Colon (tissue), 2 donors: ENCODE measurements at regions not wholly inside any gene's neighbourhood (a gene's known extent, or its start where the extent isn't known, plus 50 kb on each side); places are given as distances from the start of the nearest gene placed in this dataset.
"Not testable (repeated sequence)": the region's sequence is repeated elsewhere in the genome, so short reads cannot be mapped to it uniquely, and the experiment has no call there.

Experiments
- FAIRE-seq: peaks from 2 replicates; lab custom pipeline; 2012; peaks lifted over from hg19 to GRCh38; lab: Jason Lieb, UNC
- donor health status: control.
- donor health status: control.

GRCh38 chr2:204144492-204144891, 207.9 kb downstream of the ICOS start:
- no peak for FAIRE-seq

DNA sequence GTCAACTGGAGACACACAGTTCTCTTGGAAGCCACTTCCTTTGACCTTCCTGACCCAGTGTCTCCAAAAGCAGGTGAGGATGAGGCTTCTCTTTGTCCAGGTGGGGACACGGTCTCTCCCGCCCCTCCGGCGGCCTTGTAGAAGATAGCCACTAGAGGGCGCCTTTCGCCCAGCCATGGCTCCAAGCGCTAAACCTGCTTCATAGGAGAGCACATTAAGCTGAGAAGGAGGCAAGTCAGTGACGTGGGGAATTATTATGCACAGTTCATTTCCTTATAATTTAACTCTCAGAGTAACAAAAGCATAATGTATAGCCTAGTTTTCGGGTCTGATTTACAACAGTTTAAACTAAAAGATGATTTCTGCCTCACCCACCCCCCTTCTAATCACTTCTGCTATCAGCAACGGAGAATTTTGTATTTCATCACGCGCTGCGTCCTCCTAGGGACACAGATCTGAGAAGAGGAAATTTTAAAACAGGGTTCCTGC, 208.7 kb downstream of the ICOS start:
- FAIRE-seq: no peak

GRCh38 chr2:204145791-204146190, 209.2 kb downstream of the ICOS start:
- no peak for FAIRE-seq

DNA sequence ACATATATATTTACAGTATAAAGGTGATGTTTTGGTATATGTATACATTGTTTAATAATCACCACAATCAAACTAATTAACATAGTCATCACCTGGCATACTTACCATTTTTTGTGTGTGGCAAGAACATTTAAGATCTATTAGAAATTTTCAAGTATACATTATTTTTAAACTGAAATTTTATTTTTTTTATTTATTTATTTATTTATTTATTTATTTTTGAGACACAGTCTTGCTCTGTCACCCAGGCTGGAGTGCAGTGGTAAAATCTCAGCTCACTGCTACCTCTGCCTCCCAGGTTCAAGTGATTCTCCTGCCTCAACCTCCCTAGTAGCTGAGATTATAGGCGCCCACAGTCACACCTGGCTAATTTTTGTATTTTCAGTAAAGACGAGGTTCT, 210.5 kb downstream of the ICOS start:
- FAIRE-seq: not testable (repeated sequence)

GRCh38 chr2:204150721-204151120, 214.2 kb downstream of the ICOS start:
- FAIRE-seq: no peak

DNA sequence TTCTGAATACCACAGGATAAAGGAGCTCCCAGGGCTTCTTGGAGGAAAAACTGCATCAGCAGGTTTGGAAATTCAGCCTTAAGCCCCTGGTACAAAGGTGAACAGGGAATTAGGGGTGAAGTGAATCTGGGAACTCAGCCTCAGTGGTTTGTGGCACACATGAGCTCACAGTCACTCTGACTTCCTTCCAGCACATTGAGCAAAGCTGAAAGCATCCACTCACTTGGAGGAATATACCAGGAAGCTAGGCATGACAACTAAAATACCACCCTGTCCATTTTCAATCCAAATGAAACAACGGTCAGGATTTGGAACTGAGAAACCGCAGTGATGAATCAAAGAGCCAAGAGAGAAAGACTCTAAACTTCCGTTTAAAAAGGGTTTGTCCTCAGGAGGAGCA, 216.1 kb downstream of the ICOS start:
- FAIRE-seq: no peak

DNA sequence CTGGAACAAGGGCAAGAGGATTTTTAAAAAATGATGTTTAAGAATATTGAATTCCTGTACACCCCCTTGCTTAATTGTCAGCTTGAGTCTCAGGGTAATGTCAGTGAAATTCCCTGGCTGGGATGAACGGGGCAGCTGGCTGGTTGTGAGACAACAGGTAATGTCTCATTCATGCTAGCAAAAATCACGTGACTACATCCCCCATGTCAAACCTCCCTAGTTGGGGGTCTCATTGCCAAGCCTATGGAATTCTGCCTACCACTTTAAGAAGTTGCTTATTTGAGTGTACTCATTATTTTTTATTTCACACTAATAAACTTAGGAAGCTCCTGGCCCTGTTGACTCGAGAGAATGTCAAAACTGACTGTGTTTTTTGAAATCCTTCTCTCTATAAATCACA, 218.3 kb downstream of the ICOS start:
- FAIRE-seq: no peak

- no peak for FAIRE-seq
Measured at GRCh38 chr2:204156456-204156855, 219.9 kb downstream of the ICOS start.

DNA sequence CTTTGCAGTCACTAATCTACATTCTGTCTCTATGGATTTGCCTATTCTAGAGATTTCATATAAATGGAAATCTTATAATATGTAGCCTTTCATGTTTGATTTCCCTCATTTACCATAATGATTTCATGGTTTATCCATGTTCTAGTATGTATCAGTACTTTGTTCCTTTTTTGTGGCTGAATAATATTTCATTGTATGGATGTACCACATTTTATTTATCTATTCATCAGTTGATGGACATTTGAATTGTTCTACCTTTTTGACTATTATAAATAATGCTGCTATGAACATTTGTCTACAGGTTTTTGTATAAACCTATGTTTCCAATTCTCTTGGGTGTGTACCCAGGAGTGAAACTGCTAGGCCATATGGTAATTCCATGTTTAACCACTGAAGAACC, 221.1 kb downstream of the ICOS start:
- no peak for FAIRE-seq

- no peak for FAIRE-seq
Measured at GRCh38 chr2:204159526-204159925, 223.0 kb downstream of the ICOS start.

GRCh38 chr2:204160989-204161388, 224.4 kb downstream of the ICOS start:
- FAIRE-seq: no peak

DNA sequence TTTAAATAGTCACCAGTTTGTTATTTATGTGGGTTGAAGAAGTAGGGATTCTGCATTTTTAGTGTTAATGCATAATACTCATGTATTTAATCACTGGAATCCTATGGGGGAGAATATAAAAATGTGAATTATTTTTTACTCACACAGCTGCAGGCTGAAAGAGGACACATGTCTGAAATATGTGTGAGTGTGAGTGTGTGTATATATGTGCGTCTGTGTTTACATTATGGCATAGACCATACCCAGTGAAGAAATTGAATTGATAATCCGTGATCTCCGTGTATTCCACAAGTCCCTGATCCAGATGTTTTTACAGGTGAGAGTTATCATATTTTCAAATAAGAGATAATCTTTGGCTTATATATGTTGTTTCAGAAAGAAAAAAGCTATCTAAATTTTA, 225.3 kb downstream of the ICOS start:
- no peak for FAIRE-seq

- FAIRE-seq: no peak
Measured at GRCh38 chr2:204166961-204167360, 230.4 kb downstream of the ICOS start.

DNA sequence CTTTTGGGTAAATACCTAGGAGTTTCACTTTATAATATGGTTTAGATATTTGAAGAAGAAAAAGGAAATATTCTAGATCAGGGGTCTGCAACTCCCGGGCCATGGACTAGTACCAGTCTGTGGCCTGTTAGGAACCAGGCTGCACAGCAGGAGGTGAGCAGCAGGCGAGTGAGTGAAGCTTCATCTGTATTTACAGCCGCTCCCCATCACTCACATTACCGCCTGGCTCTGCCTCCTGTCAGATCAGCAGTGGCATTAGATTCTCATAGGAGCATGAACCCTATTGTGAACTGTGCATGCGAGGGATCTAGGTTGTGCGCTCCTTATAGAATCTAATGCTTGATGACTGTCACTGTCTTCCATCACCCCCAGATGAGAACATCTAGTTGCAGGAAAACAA, 231.1 kb downstream of the ICOS start:
- FAIRE-seq: not testable (repeated sequence)

DNA sequence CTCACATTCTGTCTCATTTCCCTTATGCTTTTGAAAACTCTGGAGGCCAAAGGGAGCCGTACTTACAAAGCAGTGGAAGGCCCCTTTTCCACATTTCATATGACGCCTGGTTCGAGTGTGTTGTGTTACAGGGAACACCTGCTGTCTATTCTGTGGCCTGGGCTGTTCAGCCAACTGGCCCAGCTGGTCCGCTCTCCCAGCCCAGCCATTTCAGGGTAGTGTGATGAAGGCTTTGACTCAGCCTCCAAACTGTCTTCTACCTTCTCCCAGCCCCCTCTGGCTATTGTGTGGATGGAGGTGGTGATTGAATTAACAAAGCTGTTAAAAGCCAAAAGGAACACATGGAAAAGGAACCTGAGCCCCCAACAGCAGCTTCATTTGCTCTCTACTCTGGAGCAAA, 233.8 kb downstream of the ICOS start:
- no peak for FAIRE-seq

- FAIRE-seq: no peak
Measured at GRCh38 chr2:204171432-204172144, 235.0 kb downstream of the ICOS start.

- FAIRE-seq: no peak
Measured at GRCh38 chr2:204172145-204172600, 235.6 kb downstream of the ICOS start.

- no peak for FAIRE-seq
Measured at GRCh38 chr2:204174034-204174433, 237.5 kb downstream of the ICOS start.

DNA sequence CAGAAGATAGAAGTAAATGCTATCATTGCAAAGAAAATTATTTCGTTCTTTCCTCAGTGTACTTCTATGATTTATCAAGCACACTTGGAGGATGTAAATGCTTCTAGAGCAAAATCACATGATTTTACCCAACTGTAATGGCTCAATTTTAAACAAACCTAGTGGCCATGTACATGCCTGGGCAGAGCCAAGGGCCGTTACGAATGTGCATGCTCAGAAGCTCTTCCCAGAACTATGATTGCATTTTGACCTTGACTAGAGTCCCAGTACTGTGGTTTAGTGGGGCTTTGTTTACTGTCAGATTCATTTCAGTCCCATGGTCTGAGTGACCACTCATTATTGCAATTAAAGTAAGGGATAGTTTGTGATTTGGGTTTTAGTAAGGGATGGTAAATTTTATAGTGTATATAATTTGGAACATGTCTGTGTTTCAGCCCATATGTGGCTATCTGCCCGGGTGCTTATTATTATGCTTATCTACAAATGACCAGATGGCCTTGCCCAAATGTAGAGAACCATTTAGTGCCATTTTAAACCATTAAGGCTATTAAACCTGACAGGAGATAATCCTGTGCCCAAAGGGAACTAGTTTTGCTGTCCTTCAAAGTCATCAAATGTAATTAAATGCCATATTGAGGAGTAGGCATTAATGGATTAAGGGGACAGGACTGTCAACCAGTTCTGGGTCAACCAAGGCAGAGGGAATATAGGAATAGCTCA, 239.1 kb downstream of the ICOS start:
- no peak for FAIRE-seq

DNA sequence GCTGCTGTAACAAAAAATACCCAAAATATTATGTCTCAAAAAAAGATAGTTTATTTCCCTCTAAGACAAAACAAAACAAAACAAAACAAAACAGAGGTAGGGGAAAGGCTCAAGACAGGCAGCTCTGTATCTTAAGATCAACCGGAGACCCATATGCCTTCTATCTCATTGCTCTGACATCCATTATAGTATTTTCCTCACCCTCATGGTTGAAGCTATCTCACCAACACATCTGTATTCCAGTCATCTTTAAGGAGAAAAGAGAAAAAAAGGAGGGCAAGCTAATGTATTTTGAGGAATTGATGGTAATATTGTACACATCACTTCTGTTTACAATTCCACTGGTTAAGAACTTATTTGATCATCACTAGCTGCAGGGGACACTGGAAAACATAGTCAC, 239.7 kb downstream of the ICOS start:
- FAIRE-seq: no peak

DNA sequence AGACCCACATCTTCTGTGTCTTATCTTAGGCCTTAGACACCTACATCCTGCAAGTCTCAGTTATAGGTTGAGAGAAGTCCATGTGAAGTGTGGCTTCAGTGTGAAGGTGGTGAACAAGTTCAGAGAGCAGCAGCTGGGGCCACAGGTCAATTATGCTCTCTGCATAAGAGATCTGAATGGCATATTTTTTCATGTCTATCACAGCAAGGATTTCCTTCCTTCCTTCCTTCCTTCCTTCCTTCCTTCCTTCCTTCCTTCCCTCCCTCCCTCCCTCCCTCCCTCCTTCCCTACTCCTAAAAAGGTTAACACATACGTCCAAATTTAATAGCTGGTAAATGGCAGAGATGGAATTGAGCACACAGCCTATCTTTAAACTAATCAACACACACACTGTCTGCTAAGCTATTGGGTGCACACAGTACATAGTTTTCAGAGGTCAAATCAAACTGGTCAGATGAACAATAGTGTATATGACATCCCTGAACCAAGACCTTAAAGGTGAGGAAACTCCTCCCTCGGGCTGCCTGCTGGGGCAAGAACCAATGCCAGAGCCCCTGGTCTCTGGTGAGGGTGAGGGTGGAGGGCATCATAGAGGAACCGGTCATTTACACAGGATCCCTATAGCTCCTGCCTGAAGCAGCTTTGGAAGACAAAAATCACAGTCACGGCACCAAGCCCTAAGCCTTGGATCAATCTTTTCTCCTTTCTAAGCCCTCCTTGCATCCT, 240.9 kb downstream of the ICOS start:
- FAIRE-seq: no peak

DNA sequence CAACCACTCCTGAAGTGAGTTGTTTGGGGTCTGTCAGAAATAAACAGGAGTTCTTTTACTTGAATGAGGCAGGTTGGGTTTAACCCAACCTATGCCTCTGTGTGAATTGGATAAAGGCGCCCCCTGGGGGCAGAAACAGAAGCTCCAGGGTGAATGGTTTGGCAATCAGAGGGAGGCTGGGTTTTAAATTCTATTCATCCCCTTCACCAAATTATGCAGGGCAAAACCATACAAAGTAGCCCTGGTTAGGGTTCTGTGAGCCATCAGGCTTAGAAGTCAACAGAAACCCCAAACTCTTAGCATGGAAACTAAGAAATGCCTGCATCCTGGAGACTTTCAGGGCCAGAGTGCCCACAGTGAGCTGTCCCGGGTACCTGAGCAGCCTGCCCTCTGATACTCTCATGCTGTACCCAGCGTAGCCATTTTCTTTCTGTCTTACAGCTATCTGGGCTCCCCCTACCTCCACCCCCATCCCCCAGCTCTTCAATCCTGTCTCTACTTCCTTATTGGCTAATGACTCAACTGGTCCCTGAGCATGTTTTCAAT, 241.5 kb downstream of the ICOS start:
- FAIRE-seq: no peak

DNA sequence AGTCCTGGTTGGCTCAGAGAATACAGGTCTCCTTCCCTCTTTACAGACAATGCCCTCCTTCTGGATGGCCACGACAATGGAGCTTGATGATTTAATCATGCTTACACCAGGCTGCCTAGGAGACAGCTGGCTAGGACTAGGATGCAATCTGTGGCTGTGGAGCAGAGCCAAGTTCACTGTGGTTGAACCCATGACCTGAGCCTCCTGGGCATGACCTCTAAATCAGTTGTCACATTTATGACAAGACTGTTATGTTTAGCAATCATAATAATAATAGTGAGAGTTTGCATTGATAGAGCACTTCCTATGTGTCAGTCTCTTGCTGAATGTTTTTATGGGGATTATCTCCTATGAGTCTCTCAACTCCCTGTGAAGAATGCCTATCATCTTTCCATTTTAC, 244.1 kb downstream of the ICOS start:
- no peak for FAIRE-seq
